OCI-LY3 (cell line): ENCODE measurements at regions not wholly inside any gene's neighbourhood (a gene's known extent, or its start where the extent isn't known, plus 50 kb on each side); places are given as distances from the start of the nearest gene placed in this dataset.

Experiments used
- H2AFZ ChIP-seq: fragments of 200-600, 300-600 bp; shearing (Covaris generic); 2 replicates; pipeline ENCODE4 v1.6.0; 2014; ENCODE audit warnings: antibody characterized with exemption, low read depth, low read length
- H3K27ac ChIP-seq: fragments of 200-600, 300-600 bp; sonication (generic); 2 replicates; pipeline ENCODE4 v1.5.1; 2014; ENCODE audit warnings: mild to moderate bottlenecking, low read length, moderate library complexity, mixed read lengths
- H3K27me3 ChIP-seq: fragments of 200-600, 300-600 bp; sonication (generic); 2 replicates; pipeline ENCODE4 v1.6.1; 2014; ENCODE audit warnings: low read depth, low read length, mixed read lengths
- H3K36me3 ChIP-seq: fragments of 200-600, 300-600 bp; sonication (generic); replicated peaks from 2 replicates; pipeline ENCODE3; 2014; ENCODE audit warnings: low read depth, low read length, mixed read lengths
- H3K4me1 ChIP-seq: fragments of 300-600, 200-600 bp; sonication (generic); 2 replicates; pipeline ENCODE4 v1.6.1; 2014; ENCODE audit warnings: low read length, mixed read lengths
- H3K4me2 ChIP-seq: fragments of 200-600, 300-600 bp; sonication (generic); 2 replicates; pipeline ENCODE4 v1.6.1; 2014; ENCODE audit warnings: low read length, mixed read lengths
- H3K4me3 ChIP-seq: fragments of 300-600, 200-600 bp; sonication (generic); 2 replicates; pipeline ENCODE4 v1.5.1; 2014; ENCODE audit warnings: antibody characterized with exemption, mild to moderate bottlenecking, low read length, moderate library complexity
- H3K79me2 ChIP-seq: fragments of 300-600, 200-600 bp; shearing (Covaris generic); 2 replicates; pipeline ENCODE4 v1.6.1; 2014; ENCODE audit warnings: mild to moderate bottlenecking, low read length, mixed read lengths
- H3K9ac ChIP-seq: fragments of 300-600, 200-600 bp; shearing (Covaris generic); 2 replicates; pipeline ENCODE4 v1.6.0; 2014; ENCODE audit warnings: mild to moderate bottlenecking, low read length, moderate library complexity
- H3K9me3 ChIP-seq: fragments of 200-600, 300-600 bp; shearing (Covaris generic); 2 replicates; pipeline ENCODE4 v1.6.1; 2014; ENCODE audit warnings: low read length, mixed read lengths; ENCODE audit not compliant: insufficient read depth
- H4K20me1 ChIP-seq: fragments of 200-600, 300-600 bp; sonication (generic); 2 replicates; pipeline ENCODE4 v1.6.1; 2016; ENCODE audit warnings: low read length, mixed read lengths; ENCODE audit not compliant: insufficient read depth
- EZH2phosphoT487 ChIP-seq: fragments of 200-600 bp; shearing (Covaris generic); IDR thresholded peaks from 2 replicates; pipeline ENCODE4 v1.6.1; 2018; ENCODE audit warnings: antibody characterized with exemption, mixed run types, low read depth
- TF ChIP-seq, protein P1 (sequence below): fragments of 200-600, 300-600 bp; sonication (generic); IDR thresholded peaks from 2 replicates; pipeline ENCODE4 v1.5.1; 2014; ENCODE audit warnings: antibody characterized with exemption, low read length, low read depth

DNA sequence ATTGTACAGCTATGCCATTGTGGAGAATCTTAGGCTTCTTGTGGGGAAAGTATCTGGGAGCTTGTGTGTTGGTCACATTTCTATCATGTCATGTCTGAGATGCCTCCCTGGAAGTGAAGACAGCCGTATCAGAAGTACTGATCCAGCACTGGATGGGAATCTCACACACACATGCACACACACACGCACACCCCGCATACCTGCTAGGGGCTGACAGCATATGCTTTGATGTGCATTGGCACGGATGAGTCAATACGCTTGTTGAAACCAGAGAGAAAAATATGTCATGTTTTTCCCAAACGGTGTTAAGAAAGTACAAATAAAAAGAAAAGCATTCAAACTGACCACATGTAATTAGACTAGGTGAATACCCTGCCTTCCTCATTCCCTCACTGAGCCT, 260.8 kb downstream of the KTN1 start:
- no peak overlapping the region for H3K9ac ChIP-seq
- H4K20me1 ChIP-seq = no peaks in the 10 kb centered on the region
- TF ChIP-seq EZH2phosphoT487 = no peak
- TF ChIP-seq, protein P1, sequence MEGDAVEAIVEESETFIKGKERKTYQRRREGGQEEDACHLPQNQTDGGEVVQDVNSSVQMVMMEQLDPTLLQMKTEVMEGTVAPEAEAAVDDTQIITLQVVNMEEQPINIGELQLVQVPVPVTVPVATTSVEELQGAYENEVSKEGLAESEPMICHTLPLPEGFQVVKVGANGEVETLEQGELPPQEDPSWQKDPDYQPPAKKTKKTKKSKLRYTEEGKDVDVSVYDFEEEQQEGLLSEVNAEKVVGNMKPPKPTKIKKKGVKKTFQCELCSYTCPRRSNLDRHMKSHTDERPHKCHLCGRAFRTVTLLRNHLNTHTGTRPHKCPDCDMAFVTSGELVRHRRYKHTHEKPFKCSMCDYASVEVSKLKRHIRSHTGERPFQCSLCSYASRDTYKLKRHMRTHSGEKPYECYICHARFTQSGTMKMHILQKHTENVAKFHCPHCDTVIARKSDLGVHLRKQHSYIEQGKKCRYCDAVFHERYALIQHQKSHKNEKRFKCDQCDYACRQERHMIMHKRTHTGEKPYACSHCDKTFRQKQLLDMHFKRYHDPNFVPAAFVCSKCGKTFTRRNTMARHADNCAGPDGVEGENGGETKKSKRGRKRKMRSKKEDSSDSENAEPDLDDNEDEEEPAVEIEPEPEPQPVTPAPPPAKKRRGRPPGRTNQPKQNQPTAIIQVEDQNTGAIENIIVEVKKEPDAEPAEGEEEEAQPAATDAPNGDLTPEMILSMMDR = no peak
- H3K79me2 ChIP-seq = no peaks in the 10 kb centered on the region
- H2AFZ ChIP-seq = no peak overlapping the region
- H3K27ac ChIP-seq = no peak overlapping the region
- H3K27me3 ChIP-seq = peaks cover 12% of the 10 kb centered on the region; the same call in 1 of the 2 replicates
- no peaks in the 10 kb centered on the region for H3K4me1 ChIP-seq
- no peaks in the 10 kb centered on the region for H3K9me3 ChIP-seq
- no peak overlapping the region for H3K4me2 ChIP-seq
- H3K4me3 ChIP-seq = no peak overlapping the region
- H3K36me3 ChIP-seq = no peaks in the 10 kb centered on the region

DNA sequence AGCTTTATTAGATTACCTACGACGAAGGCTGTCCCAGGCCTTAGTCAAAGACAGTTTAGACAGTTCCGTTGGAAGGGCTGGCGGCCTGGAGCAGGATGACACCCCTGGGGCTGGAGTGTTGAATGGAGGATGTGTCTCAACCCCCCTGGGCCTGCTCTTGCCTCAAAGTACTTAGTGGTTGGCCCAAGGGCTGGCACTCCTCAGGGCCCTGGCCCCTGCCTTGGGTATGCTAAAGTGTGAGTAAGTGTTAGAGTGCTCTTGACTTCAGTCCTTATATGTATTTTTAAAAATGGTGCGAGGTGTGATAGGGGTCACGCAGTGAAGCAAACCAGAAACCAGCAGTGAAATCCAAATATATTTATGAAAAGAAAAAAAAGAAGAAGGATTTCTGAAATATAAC, 261.6 kb downstream of the KTN1 start:
- Histone ChIP-seq H3K9ac (no peak overlapping the region), H3K79me2 (no peaks in the 10 kb centered on the region), H3K27me3 (peaks cover 6% of the 10 kb centered on the region; the same call in 1 of the 2 replicates), H2AFZ (no peak overlapping the region), H3K36me3 (no peaks in the 10 kb centered on the region), H3K4me3 (no peak overlapping the region), H3K4me1 (no peaks in the 10 kb centered on the region), H3K9me3 (no peaks in the 10 kb centered on the region), H3K27ac (no peak overlapping the region), H4K20me1 (no peaks in the 10 kb centered on the region), H3K4me2 (no peak overlapping the region)
- TF ChIP-seq, protein P1 = no peak
- TF ChIP-seq EZH2phosphoT487 = no peak

DNA sequence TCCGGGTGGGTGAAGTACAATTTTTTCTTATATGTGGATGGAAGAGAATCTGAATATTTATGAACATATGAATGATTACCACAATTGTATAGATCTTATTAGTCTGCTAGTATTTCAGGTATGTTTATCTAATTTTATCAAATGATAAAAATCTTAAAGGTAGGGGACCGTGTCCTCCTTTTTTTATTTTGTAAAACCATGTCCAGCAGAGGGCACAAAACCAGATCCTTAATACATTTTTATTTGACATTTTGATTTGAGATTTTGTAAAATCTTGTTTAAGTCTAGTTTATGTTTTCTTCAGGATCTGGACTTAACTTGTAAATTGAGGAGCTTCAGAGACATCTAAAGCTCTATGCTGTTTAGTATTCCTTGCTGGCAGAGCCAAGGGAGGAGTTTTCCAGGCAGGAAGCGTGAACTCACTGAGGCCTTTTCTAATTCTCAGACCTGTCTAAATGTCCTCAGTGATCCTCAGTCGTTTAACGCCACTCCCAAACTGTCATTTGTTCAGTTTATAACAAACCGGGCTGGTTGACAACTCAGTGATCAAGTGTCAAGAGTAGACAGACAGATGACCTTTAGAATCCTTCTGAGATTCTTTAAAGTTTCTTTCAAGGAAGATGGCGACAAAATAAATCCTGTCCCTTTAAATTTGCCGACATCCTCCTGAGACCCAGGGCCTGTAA, 263.9 kb downstream of the KTN1 start:
- Histone ChIP-seq H3K4me2 (no peak overlapping the region), H3K27ac (no peak overlapping the region), H2AFZ (no peak overlapping the region), H4K20me1 (no peaks in the 10 kb centered on the region), H3K9me3 (no peaks in the 10 kb centered on the region), H3K9ac (no peak overlapping the region), H3K4me1 (peaks cover 7% of the 10 kb centered on the region; the same call in 1 of the 2 replicates), H3K27me3 (peaks cover 16% of the 10 kb centered on the region), H3K79me2 (no peaks in the 10 kb centered on the region), H3K4me3 (no peak overlapping the region), H3K36me3 (no peaks in the 10 kb centered on the region)
- no peak for TF ChIP-seq EZH2phosphoT487
- TF ChIP-seq, protein P1 = peak; percentile 44

DNA sequence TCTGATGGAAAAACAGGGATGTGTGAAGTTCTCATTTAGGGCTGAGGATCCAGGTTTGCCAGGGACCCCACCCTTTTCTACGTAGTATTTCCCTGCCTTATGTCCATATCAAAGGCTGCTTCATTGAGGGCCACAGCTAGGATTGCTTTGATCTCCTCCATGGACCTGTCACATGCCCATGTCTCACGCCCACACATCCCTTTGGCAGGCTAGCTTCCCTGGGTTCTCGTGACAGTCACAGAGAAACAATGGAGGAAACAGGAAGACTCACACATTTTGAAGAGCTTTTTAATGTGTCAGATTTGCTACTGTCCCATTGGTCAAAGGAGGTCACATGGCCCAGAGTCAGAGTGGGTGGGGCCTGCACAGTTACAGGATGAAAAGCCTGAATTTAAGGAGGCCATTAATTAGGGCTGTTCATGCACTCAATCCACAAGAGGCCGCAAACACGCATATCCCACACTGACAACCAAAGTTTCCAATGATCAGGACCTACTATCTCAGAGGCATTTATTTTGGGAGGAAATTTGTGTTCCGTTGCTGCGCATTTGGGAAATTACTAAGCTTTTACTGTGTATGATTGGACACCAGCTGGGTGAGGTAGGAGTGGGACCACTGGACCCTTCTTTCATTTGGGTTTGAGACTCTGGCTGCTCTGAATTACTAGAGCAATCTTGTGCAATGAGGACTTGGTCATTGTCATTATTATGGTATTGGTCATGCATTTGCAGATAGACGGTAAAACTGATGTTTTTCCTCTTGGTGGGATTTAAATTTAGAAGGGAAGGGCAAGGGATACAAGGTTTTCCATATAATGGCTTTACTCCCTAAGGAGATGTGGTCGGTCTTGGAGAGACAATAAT, 266.2 kb downstream of the KTN1 start:
- H3K9me3 ChIP-seq = no peaks in the 10 kb centered on the region
- no peak for TF ChIP-seq EZH2phosphoT487
- no peak overlapping the region for H3K4me3 ChIP-seq
- peaks cover 7% of the 10 kb centered on the region; the same call in 1 of the 2 replicates for H3K4me1 ChIP-seq
- H3K36me3 ChIP-seq = no peaks in the 10 kb centered on the region
- no peaks in the 10 kb centered on the region for H4K20me1 ChIP-seq
- H3K4me2 ChIP-seq = no peak overlapping the region
- no peak overlapping the region for H2AFZ ChIP-seq
- H3K79me2 ChIP-seq = no peaks in the 10 kb centered on the region
- no peak overlapping the region for H3K27ac ChIP-seq
- no peak overlapping the region for H3K9ac ChIP-seq
- peaks cover 35% of the 10 kb centered on the region for H3K27me3 ChIP-seq
